PFSK-1 (cell line): ENCODE measurements at regions not wholly inside any gene's neighbourhood (a gene's known extent, or its start where the extent isn't known, plus 50 kb on each side); places are given as distances from the start of the nearest gene placed in this dataset.

Source experiments
- POLR2AphosphoS5 ChIP-seq: IDR thresholded peaks from 2 replicates; pipeline ENCODE4 v1.6.1; 2012; ENCODE audit warnings: low read depth, mild to moderate bottlenecking, control low read depth, low read length, moderate library complexity
- REST ChIP-seq, 2 experiments: IDR thresholded peaks; 2 replicates each; pipeline versions ENCODE4 v1.6.1 to v1.8.0; 2011 to 2012; ENCODE audit warnings: low read depth in 2 of 2, low read length in 2 of 2, control low read depth in 1 of 2, inconsistent platforms in 1 of 2, mild to moderate bottlenecking in 1 of 2, moderate library complexity in 1 of 2; ENCODE audit not compliant: insufficient read depth in 1 of 2
- SIN3A ChIP-seq: IDR thresholded peaks from 2 replicates; pipeline ENCODE4 v1.6.1; 2012; ENCODE audit warnings: mild to moderate bottlenecking, low read length, moderate library complexity, borderline replicate concordance; ENCODE audit not compliant: insufficient read depth
- TAF1 ChIP-seq: IDR thresholded peaks from 2 replicates; pipeline ENCODE4 v1.6.1; 2012; ENCODE audit warnings: low read length, control low read depth, borderline replicate concordance; ENCODE audit not compliant: insufficient read depth

GRCh38 chr6:148291876-148292275 is 50.8 kb upstream of the SASH1 start:
- TF ChIP-seq POLR2AphosphoS5 (no peak), REST (IDR thresholded peaks at IDR 0.05; ENCODE audit: insufficient read depth in 1 of 2, low read depth in 2 of 2, low read length in 2 of 2) (no peak), TAF1 (no peak), SIN3A (no peak)
